ENCODE measurements at regions not wholly inside any gene's neighbourhood (a gene's known extent, or its start where the extent isn't known, plus 50 kb on each side); places are given as distances from the start of the nearest gene placed in this dataset.

GRCh38 chr4:143273160-143273917 lies 63.3 kb upstream of the GAB1 start:
- DNase-seq (ENCODE audit: low spot score), result no peak

GRCh38 chr4:143280861-143281260 lies 55.8 kb upstream of the GAB1 start:
- no peak for DNase-seq (ENCODE audit: low spot score)

- DNase-seq (ENCODE audit: low spot score), result no peak
Observed at GRCh38 chr4:143281507-143282190, 55.0 kb upstream of the GAB1 start.

GRCh38 chr4:143282211-143282707 lies 54.4 kb upstream of the GAB1 start:
- peak; percentile 26 for DNase-seq (ENCODE audit: low spot score)

- no peak for DNase-seq (ENCODE audit: low spot score)
Observed at GRCh38 chr4:143285696-143286437, 50.8 kb upstream of the GAB1 start.

- peak; percentile 51 for DNase-seq (ENCODE audit: low spot score)
Observed at GRCh38 chr4:143286701-143287571, 49.7 kb upstream of the GAB1 start.
